Stimulated activated memory B cell treated with anti-CD40 and anti-IgM and Interleukin-4, amounts not matched to agents 10 μg/mL and 1 μg/mL and 100 μg/mL, for 72 hours (primary cell): ENCODE measurements at regions not wholly inside any gene's neighbourhood (a gene's known extent, or its start where the extent isn't known, plus 50 kb on each side); places are given as distances from the start of the nearest gene placed in this dataset.
"Not testable (repeated sequence)": the region's sequence is repeated elsewhere in the genome, so short reads cannot be mapped to it uniquely, and the experiment has no call there.

Source experiments
- ATAC-seq: fragments of 150-1000 bp; cut with Tn5 transposase; 2 replicates; pipeline ENCODE4 v1.10.0; 2021
- H3K27ac Mint-ChIP-seq: one replicate; pipeline ENCODE4 v1.8.0; 2022; ENCODE audit warnings: mild to moderate bottlenecking, mixed read lengths
- H3K27me3 Mint-ChIP-seq: one replicate; pipeline ENCODE4 v1.8.0; 2022; ENCODE audit warnings: mixed read lengths
- H3K36me3 Mint-ChIP-seq: one replicate; pipeline ENCODE4 v1.8.0; 2022; ENCODE audit warnings: mixed read lengths
- H3K4me1 Mint-ChIP-seq: one replicate; pipeline ENCODE4 v1.8.0; 2022; ENCODE audit warnings: mixed read lengths
- H3K4me3 Mint-ChIP-seq: one replicate; pipeline ENCODE4 v1.8.0; 2022; ENCODE audit warnings: mild to moderate bottlenecking, moderate library complexity, mixed read lengths
- H3K9me3 Mint-ChIP-seq: one replicate; pipeline ENCODE4 v1.8.0; 2022; ENCODE audit warnings: mixed read lengths

GRCh38 chr7:6930787-6931186 lies 104.7 kb upstream of the CCZ1B start:
- H3K27ac Mint-ChIP-seq, H3K4me3 Mint-ChIP-seq, H3K4me1 Mint-ChIP-seq, H3K27me3 Mint-ChIP-seq, H3K9me3 Mint-ChIP-seq, H3K36me3 Mint-ChIP-seq, ATAC-seq: not testable (repeated sequence)

GRCh38 chr7:6931456-6931855 lies 105.4 kb upstream of the CCZ1B start:
- ATAC-seq: not testable (repeated sequence)

GRCh38 chr7:6933954-6934632 lies 108.0 kb upstream of the CCZ1B start:
- H3K27ac Mint-ChIP-seq, H3K9me3 Mint-ChIP-seq: not testable (repeated sequence)
- H3K27me3 Mint-ChIP-seq: peaks cover 18% of the 10 kb centered on the region

More at GRCh38 chr7:6931456-6931855, 105.4 kb upstream of the CCZ1B start:
- not testable (repeated sequence) for H3K9me3 Mint-ChIP-seq, H3K4me3 Mint-ChIP-seq, H3K36me3 Mint-ChIP-seq, H3K27ac Mint-ChIP-seq, H3K4me1 Mint-ChIP-seq, H3K27me3 Mint-ChIP-seq

GRCh38 chr7:6934981-6935380 lies 108.9 kb upstream of the CCZ1B start:
- H3K4me1 Mint-ChIP-seq: peaks cover 6% of the 10 kb centered on the region

More at GRCh38 chr7:6933954-6934632, 108.0 kb upstream of the CCZ1B start:
- not testable (repeated sequence) for ATAC-seq, H3K36me3 Mint-ChIP-seq, H3K4me3 Mint-ChIP-seq, H3K4me1 Mint-ChIP-seq

GRCh38 chr7:6936626-6937025 lies 110.6 kb upstream of the CCZ1B start:
- not testable (repeated sequence) for H3K4me3 Mint-ChIP-seq, ATAC-seq, H3K27ac Mint-ChIP-seq, H3K36me3 Mint-ChIP-seq, H3K9me3 Mint-ChIP-seq, H3K4me1 Mint-ChIP-seq
- H3K27me3 Mint-ChIP-seq: peaks cover 28% of the 10 kb centered on the region

More at GRCh38 chr7:6934981-6935380, 108.9 kb upstream of the CCZ1B start:
- H3K27me3 Mint-ChIP-seq: peaks cover 26% of the 10 kb centered on the region
- H3K4me3 Mint-ChIP-seq: no peak overlapping the region
- H3K9me3 Mint-ChIP-seq: no peaks in the 10 kb centered on the region
- ATAC-seq: no peak
- no peak overlapping the region for H3K27ac Mint-ChIP-seq
- no peaks in the 10 kb centered on the region for H3K36me3 Mint-ChIP-seq

- H3K27me3 Mint-ChIP-seq: peaks cover 28% of the 10 kb centered on the region
- H3K4me3 Mint-ChIP-seq, H3K36me3 Mint-ChIP-seq, H3K4me1 Mint-ChIP-seq, ATAC-seq, H3K27ac Mint-ChIP-seq, H3K9me3 Mint-ChIP-seq: not testable (repeated sequence)
Observed at GRCh38 chr7:6937746-6938145, 111.7 kb upstream of the CCZ1B start.

GRCh38 chr7:6938284-6938683 lies 112.2 kb upstream of the CCZ1B start:
- H3K9me3 Mint-ChIP-seq, ATAC-seq, H3K4me1 Mint-ChIP-seq, H3K27ac Mint-ChIP-seq, H3K4me3 Mint-ChIP-seq, H3K36me3 Mint-ChIP-seq: not testable (repeated sequence)
- peaks cover 28% of the 10 kb centered on the region for H3K27me3 Mint-ChIP-seq

GRCh38 chr7:6939126-6939525 lies 113.1 kb upstream of the CCZ1B start:
- H3K27ac Mint-ChIP-seq, H3K4me1 Mint-ChIP-seq, H3K9me3 Mint-ChIP-seq, H3K4me3 Mint-ChIP-seq, H3K36me3 Mint-ChIP-seq, ATAC-seq: not testable (repeated sequence)
- peaks cover 28% of the 10 kb centered on the region for H3K27me3 Mint-ChIP-seq

- H3K4me3 Mint-ChIP-seq, H3K36me3 Mint-ChIP-seq, ATAC-seq, H3K9me3 Mint-ChIP-seq, H3K4me1 Mint-ChIP-seq, H3K27ac Mint-ChIP-seq: not testable (repeated sequence)
- peaks cover 25% of the 10 kb centered on the region for H3K27me3 Mint-ChIP-seq
Observed at GRCh38 chr7:6939896-6940295, 113.8 kb upstream of the CCZ1B start.

GRCh38 chr7:6946873-6947272 lies 120.8 kb upstream of the CCZ1B start:
- not testable (repeated sequence) for ATAC-seq, H3K9me3 Mint-ChIP-seq, H3K27ac Mint-ChIP-seq, H3K4me1 Mint-ChIP-seq, H3K4me3 Mint-ChIP-seq, H3K36me3 Mint-ChIP-seq
- H3K27me3 Mint-ChIP-seq: peaks cover 26% of the 10 kb centered on the region

- H3K27ac Mint-ChIP-seq, H3K4me3 Mint-ChIP-seq, ATAC-seq, H3K9me3 Mint-ChIP-seq, H3K36me3 Mint-ChIP-seq, H3K4me1 Mint-ChIP-seq: not testable (repeated sequence)
- H3K27me3 Mint-ChIP-seq: peaks cover 26% of the 10 kb centered on the region
Observed at GRCh38 chr7:6950231-6950630, 124.2 kb upstream of the CCZ1B start.

- not testable (repeated sequence) for H3K9me3 Mint-ChIP-seq, H3K4me1 Mint-ChIP-seq, ATAC-seq, H3K4me3 Mint-ChIP-seq, H3K27ac Mint-ChIP-seq, H3K36me3 Mint-ChIP-seq
- H3K27me3 Mint-ChIP-seq: peaks cover 17% of the 10 kb centered on the region
Observed at GRCh38 chr7:6951553-6951952, 125.5 kb upstream of the CCZ1B start.

GRCh38 chr7:6953138-6953797 lies 127.2 kb upstream of the CCZ1B start:
- not testable (repeated sequence) for H3K27ac Mint-ChIP-seq, H3K9me3 Mint-ChIP-seq, H3K36me3 Mint-ChIP-seq, H3K4me1 Mint-ChIP-seq, H3K4me3 Mint-ChIP-seq, ATAC-seq, H3K27me3 Mint-ChIP-seq

GRCh38 chr7:6953798-6954181 lies 127.7 kb upstream of the CCZ1B start:
- not testable (repeated sequence) for H3K27ac Mint-ChIP-seq, H3K9me3 Mint-ChIP-seq, H3K4me3 Mint-ChIP-seq, H3K27me3 Mint-ChIP-seq, H3K4me1 Mint-ChIP-seq, H3K36me3 Mint-ChIP-seq, ATAC-seq

GRCh38 chr7:6955385-6955784 lies 129.3 kb upstream of the CCZ1B start:
- not testable (repeated sequence) for H3K27ac Mint-ChIP-seq, H3K4me1 Mint-ChIP-seq, H3K36me3 Mint-ChIP-seq, H3K9me3 Mint-ChIP-seq, H3K4me3 Mint-ChIP-seq, ATAC-seq
- H3K27me3 Mint-ChIP-seq: peaks cover 17% of the 10 kb centered on the region

- not testable (repeated sequence) for H3K4me1 Mint-ChIP-seq, H3K36me3 Mint-ChIP-seq, H3K27ac Mint-ChIP-seq, ATAC-seq, H3K9me3 Mint-ChIP-seq, H3K4me3 Mint-ChIP-seq
- H3K27me3 Mint-ChIP-seq: peaks cover 24% of the 10 kb centered on the region
Observed at GRCh38 chr7:6955990-6956566, 130.0 kb upstream of the CCZ1B start.
